Putamen (tissue), 1 donor: ENCODE measurements at regions not wholly inside any gene's neighbourhood (a gene's known extent, or its start where the extent isn't known, plus 50 kb on each side); places are given as distances from the start of the nearest gene placed in this dataset.
"Not testable (repeated sequence)": the region's sequence is repeated elsewhere in the genome, so short reads cannot be mapped to it uniquely, and the experiment has no call there.

Experiments
- DNase-seq: peaks from one replicate; pipeline ENCODE4 v3.0.0-alpha.2; 2016; ENCODE audit warnings: low spot score

DNA sequence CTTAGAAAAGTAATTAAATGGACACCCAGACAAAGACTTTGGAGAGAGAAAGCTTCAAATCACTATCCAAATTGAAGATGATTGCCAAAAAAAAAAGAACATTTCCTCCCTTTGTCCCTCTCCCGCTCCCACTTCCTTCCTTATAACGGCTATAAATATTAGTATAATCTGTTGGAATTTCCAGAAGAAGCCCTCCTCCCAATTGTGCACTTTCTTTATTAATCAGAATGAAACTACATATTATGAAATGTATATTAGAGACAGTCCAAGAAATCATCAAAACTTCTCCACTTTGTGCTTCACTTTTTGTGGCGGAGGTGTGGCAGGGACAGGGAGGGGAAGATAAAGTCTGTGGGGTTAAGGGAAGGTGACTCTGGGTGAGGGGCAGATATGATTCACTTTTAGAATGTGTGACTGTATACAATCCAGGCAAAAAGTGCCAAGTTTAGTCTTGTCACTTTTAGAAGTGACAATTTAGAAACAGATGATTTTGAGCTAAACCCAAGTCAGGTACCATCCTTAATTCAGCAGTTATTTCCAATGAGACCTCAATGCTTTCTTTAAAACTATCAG is 195.0 kb upstream of the MARCKS start:
- DNase-seq: no peak

- no peak for DNase-seq
Observed at GRCh38 chr6:113662688-113663333, 194.3 kb upstream of the MARCKS start.

GRCh38 chr6:113664909-113665308 is 192.2 kb upstream of the MARCKS start:
- DNase-seq: no peak

GRCh38 chr6:113668641-113669408 is 188.3 kb upstream of the MARCKS start:
- DNase-seq: no peak

DNA sequence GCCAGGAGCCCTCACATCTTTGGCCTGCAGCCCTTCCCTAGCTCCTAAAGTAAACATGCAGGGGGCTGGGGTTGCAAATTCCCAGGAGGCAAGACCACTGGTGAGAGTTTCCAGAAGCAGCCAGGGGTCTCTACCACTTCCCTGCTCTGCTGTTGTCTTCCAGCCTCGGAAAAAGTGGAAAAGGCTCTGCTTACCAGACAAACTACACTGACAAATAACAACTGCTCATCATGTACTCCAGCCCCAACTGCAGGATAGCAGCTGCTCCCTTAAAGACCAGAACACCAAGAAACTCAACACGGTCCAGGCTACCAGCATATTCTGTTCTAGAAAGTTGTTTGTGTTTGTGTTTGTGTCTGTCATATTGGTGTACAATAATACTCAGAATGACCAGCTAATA is 187.5 kb upstream of the MARCKS start:
- no peak for DNase-seq

DNA sequence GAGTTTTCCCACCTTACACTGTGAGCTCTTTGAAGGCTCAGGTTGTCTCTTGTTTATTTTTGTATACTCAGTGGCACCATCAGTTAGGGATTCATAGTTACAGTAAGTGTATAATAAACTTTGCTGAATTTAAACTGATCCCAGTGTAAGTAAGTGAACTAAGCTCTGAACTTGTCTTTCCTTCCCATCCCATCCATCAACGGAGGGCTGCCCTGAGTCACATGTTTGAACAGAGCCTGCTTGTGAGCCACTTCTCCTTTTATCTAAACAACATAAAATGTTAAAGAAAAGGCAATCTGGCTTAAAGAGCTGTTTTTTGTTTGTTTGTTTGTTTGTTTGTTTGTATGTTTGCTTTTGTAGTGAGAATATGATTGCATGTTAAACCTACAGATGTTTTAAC is 185.7 kb upstream of the MARCKS start:
- DNase-seq: no peak

GRCh38 chr6:113672491-113673149 is 184.5 kb upstream of the MARCKS start:
- no peak for DNase-seq

DNA sequence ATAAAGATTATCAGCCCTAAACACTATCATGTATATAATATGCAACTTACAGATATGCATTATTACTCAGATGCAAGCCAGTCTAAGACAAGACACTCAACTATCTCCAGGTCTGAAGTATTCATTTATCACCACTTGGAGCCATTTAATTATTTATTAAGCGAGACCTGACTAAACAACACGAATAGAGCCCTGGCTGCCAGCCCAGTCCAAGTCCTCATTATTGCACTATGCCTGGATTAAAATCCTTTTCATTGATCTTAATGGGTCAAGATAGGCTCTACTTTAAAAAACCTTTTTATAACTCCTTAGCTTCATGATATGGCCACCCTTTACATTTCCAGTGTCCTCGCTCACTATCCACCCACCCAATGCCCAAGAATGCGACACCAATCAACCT is 183.1 kb upstream of the MARCKS start:
- DNase-seq: no peak

DNA sequence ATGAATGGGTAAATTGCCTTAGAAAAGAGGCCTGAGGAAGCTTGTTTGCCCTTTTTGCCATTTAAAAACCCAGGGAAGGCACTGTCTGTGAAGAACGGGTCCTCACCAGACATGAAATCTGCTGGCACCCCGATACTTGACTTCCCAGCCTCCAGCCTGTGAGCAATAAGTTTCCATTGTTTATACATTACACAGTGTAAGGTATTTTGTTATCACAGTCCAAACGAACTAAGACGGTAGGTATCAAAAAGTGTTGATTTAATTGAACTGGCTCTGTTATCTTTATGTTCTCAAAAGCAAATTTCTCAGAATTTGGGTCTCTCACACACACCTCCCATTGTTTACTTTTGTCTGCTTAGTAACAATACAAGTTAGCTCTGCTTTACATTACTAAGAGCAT is 181.1 kb upstream of the MARCKS start:
- no peak for DNase-seq

GRCh38 chr6:113676968-113677367 is 180.2 kb upstream of the MARCKS start:
- no peak for DNase-seq

GRCh38 chr6:113679051-113679450 is 178.1 kb upstream of the MARCKS start:
- no peak for DNase-seq

DNA sequence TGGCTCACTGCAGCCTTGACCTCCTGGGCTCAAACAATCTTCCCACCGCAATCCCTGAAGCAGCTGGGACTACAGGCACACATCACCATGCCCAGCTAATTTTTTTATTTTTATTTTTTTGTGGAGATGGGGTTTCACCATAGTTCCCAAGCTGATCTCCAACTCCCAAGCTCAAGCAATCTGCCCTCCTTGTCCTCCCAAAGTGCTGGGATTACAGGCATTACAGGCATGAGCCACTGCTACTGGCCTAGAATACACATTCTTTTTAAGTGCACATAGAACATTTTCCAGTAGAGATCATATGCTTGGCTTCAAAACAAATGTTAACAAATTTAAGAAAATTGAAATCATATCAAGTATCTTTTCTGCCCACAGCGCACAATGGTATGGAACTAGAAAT is 176.8 kb upstream of the MARCKS start:
- no peak for DNase-seq

GRCh38 chr6:113683968-113684367 is 173.2 kb upstream of the MARCKS start:
- no peak for DNase-seq

DNA sequence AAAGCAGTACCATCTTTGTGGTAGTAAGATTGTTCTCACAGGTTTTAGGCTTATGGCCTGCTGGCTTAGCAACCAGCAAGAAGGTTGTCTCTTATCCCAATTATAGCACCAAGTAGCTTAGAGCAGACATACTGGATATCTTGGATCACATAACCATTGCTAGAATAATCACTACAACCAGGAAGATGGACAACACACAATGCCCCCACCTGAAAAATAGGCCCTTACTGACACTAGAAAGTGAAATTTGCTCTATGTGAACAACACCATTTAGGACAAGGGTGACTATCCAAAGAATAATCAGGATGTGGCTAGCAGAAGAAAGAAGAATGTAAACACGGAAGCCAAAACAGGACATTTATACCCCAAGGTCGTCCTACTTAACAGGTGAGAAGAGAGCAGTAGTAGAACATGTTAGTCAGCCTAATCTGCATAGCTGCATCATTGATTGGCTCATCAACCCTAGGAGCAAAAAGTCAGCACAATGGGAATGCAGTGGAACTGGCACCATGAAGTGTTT is 172.7 kb upstream of the MARCKS start:
- DNase-seq: no peak

GRCh38 chr6:113686049-113686448 is 171.1 kb upstream of the MARCKS start:
- DNase-seq: no peak

DNA sequence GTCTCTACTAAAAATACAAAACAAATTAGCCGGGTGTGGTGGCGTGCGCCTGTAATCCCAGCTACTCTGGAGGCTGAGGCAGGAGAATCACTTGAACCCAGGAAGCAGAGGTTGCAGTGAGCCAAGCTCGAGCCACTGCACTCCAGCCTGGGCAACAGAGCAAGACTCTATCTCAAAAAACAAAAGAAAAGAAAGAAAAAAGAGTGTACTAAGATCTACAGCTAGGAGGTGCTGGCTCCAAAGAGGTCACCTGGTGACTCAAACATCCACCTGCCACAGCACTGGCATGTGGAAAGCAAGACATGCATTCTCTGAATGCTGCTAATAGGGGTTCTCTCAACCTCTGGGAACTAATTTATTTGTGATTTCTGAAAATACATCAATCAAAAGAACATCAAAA is 167.5 kb upstream of the MARCKS start:
- not testable (repeated sequence) for DNase-seq

GRCh38 chr6:113690281-113691259 is 166.6 kb upstream of the MARCKS start:
- DNase-seq: no peak

DNA sequence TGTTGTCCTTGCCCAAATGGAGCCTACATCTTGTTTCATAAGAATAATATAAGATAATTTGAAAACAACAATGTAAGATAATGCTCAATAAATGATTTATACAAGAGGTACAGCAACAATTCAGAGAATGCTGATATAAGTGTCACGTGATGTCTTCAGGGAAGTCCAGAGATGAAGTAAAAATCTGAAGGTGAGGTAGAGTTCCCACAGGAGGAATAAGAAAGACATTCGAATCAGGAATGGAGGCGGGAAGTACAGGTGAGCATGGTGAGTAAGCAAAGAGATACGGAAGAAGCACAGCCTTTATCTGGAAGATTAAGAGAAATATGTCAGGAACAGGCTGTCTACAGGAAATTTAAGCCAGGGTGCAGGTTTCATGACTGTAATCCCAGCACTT is 165.9 kb upstream of the MARCKS start:
- no peak for DNase-seq

DNA sequence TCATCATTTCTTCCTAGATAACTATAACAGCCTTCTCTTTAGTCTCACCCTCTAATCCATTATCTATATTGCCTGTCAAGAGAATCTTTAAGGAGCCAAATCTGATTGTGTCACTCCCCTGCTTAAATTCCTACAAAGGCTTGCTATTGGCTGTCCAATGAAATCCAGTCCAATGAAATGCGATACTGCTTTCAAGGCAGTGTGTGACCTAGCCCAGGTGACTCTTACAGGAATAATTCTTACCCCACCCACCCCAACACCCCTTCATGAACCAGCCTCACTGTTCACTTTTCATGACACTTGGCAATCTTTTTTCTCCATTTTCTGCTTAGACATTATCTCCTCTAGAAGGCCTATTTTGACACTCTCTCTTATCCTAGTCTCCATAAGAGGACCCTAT is 163.3 kb upstream of the MARCKS start:
- no peak for DNase-seq

GRCh38 chr6:113694278-113695077 is 162.7 kb upstream of the MARCKS start:
- no peak for DNase-seq

DNA sequence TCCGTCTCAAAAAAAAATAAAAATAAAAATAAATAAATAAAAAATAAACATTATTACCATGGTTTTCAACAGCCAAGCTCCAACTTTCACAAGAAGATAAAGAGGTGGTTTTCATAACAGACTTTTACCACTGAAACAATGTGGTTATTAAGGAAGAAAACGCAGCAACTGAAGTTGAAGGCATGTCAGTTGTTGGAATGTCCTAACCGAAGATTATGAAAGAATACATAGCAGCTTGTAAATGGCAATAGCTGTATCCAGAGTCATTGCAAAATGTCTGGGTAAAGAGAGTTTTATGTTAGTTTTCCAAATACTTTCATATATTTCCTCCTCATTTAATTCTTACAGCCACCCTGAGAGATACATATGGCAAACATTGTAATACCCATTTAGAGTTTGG is 161.6 kb upstream of the MARCKS start:
- no peak for DNase-seq
